Esophagus squamous epithelium (tissue), 4 donors: ENCODE measurements at regions not wholly inside any gene's neighbourhood (a gene's known extent, or its start where the extent isn't known, plus 50 kb on each side); places are given as distances from the start of the nearest gene placed in this dataset.

Experiments used
- CTCF ChIP-seq, 6 experiments: fragments of 450-650 bp in 4 of 6; fragments of 200-600 bp in 2 of 6; sonication (generic) in 2 of 6; IDR thresholded peaks; one replicate each; pipeline ENCODE4 v1.5.1; 2016 to 2019; ENCODE audit warnings: antibody characterized with exemption in 6 of 6, mild to moderate bottlenecking in 4 of 6, moderate library complexity in 4 of 6
- POLR2A ChIP-seq, 4 donors: fragments of 450-650 bp; IDR thresholded peaks; one replicate each; pipeline ENCODE4 v1.6.1; 2017; ENCODE audit warnings: antibody characterized with exemption in 4 of 4, mild to moderate bottlenecking in 4 of 4, moderate library complexity in 3 of 4

GRCh38 chr4:97197106-97197505, 946.2 kb downstream of the STPG2 start:
- TF ChIP-seq CTCF (IDR thresholded peaks at IDR 0.05) (no peak), POLR2A (IDR thresholded peaks at IDR 0.05) (no peak)
